ENCODE measurements at regions not wholly inside any gene's neighbourhood (a gene's known extent, or its start where the extent isn't known, plus 50 kb on each side); places are given as distances from the start of the nearest gene placed in this dataset.

GRCh38 chr3:6746443-6746842 is 114.5 kb upstream of the GRM7 start:
- no peak for TF ChIP-seq CTCF (IDR thresholded peaks at IDR 0.05)
- no peak for TF ChIP-seq EP300 (IDR thresholded peaks at IDR 0.05)
